K562 (cell line): ENCODE measurements at regions not wholly inside any gene's neighbourhood (a gene's known extent, or its start where the extent isn't known, plus 50 kb on each side); places are given as distances from the start of the nearest gene placed in this dataset.

ENCODE experiments used
- ATAC-seq: fragments of 200-7000 bp; cut with Tn5 transposase; 3 replicates; pipeline ENCODE4 v1.9.1; 2020; ENCODE audit warnings: moderate library complexity
- BruUV-seq: library from RNA; stranded (reverse); fragments of 400-500 nt; replicated peaks from 2 replicates; lab custom pipeline; 2021; lab: Mats Ljungman, UMichigan
- CTCF ChIA-PET: fragments of 300-600 bp; formaldehyde crosslinking; extraction: SDS; loops from one replicate; lab custom pipeline; 2021; ENCODE audit warnings: low intra/inter-chr PET ratio; lab: Yijun Ruan, JAX
- POLR2A ChIA-PET: fragments of 300-600, 350-650 bp; sonication (Branson Sonifier 250); formaldehyde crosslinking; extraction: SDS; loops from one replicate; lab custom pipeline; 2021; ENCODE audit warnings: antibody characterized with exemption, inconsistent platforms; lab: Yijun Ruan, JAX
- DNase-seq, 4 experiments: peaks; one replicate each; pipeline versions ENCODE4 v3.0.0 to v3.0.0-alpha.2; 2011 to 2018; ENCODE audit warnings: low spot score in 3 of 4, mixed read lengths in 3 of 4; ENCODE audit errors: extremely low read depth in 1 of 4
- FAIRE-seq: peaks from 2 replicates; lab custom pipeline; 2011; peaks lifted over from hg19 to GRCh38; lab: Jason Lieb, UNC
- H2AFZ ChIP-seq: 2 replicates; pipeline ENCODE4 v1.6.0; 2011; ENCODE audit warnings: low read depth, low read length, control low read depth, inconsistent platforms
- H3K27ac ChIP-seq: fragments of 200-600 bp; 3 replicates; pipeline ENCODE4 v1.8.0; 2011; ENCODE audit warnings: low read depth, mild to moderate bottlenecking, control low read depth, inconsistent platforms, low read length, moderate library complexity, mixed read lengths; ENCODE audit errors: extremely low read depth
- H3K27me3 ChIP-seq, 2 experiments: fragments of 300-600 bp in 1 of 2; 2 replicates in 1 of 2; 3 replicates in 1 of 2; pipeline versions ENCODE4 v1.6.0 to v1.8.0; 2011; ENCODE audit warnings: inconsistent platforms in 2 of 2, low read length in 2 of 2, mild to moderate bottlenecking in 1 of 2, mixed read lengths in 1 of 2, moderate library complexity in 1 of 2; ENCODE audit not compliant: control insufficient read depth in 2 of 2, insufficient read depth in 2 of 2
- H3K36me3 ChIP-seq: fragments of 300-600 bp; 3 replicates; pipeline ENCODE4 v1.8.0; 2011; ENCODE audit warnings: mild to moderate bottlenecking, low read length, inconsistent platforms; ENCODE audit not compliant: control insufficient read depth, insufficient read depth
- H3K4me1 ChIP-seq, 2 experiments: fragments of 200-600 bp in 1 of 2; replicated peaks in 1 of 2; 2 replicates in 1 of 2; 3 replicates in 1 of 2; pipeline versions ENCODE4 v1.5.1 to v1.8.0; 2011; ENCODE audit warnings: inconsistent platforms in 2 of 2, low read length in 2 of 2, mild to moderate bottlenecking in 1 of 2, mixed read lengths in 1 of 2, moderate library complexity in 1 of 2; ENCODE audit not compliant: control insufficient read depth in 2 of 2, insufficient read depth in 2 of 2
- H3K4me2 ChIP-seq: 2 replicates; pipeline ENCODE4 v1.6.1; 2011; ENCODE audit warnings: low read length, control low read depth, inconsistent platforms, mixed read lengths; ENCODE audit not compliant: insufficient read depth
- H3K4me3 ChIP-seq: fragments of 200-600 bp; sonication (generic), shearing (Covaris generic); 2 replicates; pipeline ENCODE4 v1.5.1; 2016; ENCODE audit warnings: control low read depth, inconsistent platforms
- H3K79me2 ChIP-seq: fragments of 200-600 bp; 3 replicates; pipeline ENCODE4 v1.8.0; 2011; ENCODE audit warnings: low read length, inconsistent platforms; ENCODE audit not compliant: control insufficient read depth, insufficient read depth
- H3K9ac ChIP-seq, 2 experiments: 2 replicates each; pipeline versions ENCODE4 v1.6.0 to v1.6.1; 2011; ENCODE audit warnings: low read depth in 2 of 2, low read length in 2 of 2, control low read depth in 1 of 2, inconsistent platforms in 1 of 2, mild to moderate bottlenecking in 1 of 2, mixed read lengths in 1 of 2; ENCODE audit not compliant: insufficient read depth in 1 of 2
- H3K9me1 ChIP-seq: one replicate; pipeline ENCODE4 v1.6.0; 2011; ENCODE audit warnings: inconsistent platforms, mild to moderate bottlenecking, low read length, moderate library complexity; ENCODE audit not compliant: control insufficient read depth, insufficient read depth
- H3K9me3 ChIP-seq: replicated peaks from 2 replicates; pipeline ENCODE4 v1.5.1; 2011; ENCODE audit warnings: low read depth, low read length, inconsistent platforms; ENCODE audit not compliant: control insufficient read depth, insufficient read depth
- H4K20me1 ChIP-seq: replicated peaks from 2 replicates; pipeline ENCODE4 v1.6.1; 2011; ENCODE audit warnings: low read length, inconsistent platforms, mixed read lengths; ENCODE audit not compliant: control insufficient read depth, insufficient read depth
- CEBPG ChIP-seq, 3 experiments: fragments of 200-800 bp in 1 of 3; sonication (Bioruptor generic) in 1 of 3; sonication (generic) in 1 of 3; formaldehyde crosslinking in 1 of 3; IDR thresholded peaks in 2 of 3; conservative IDR thresholded peaks in 1 of 3; 2 replicates each; pipeline versions ENCODE4 v1.6.1 to v1.8.0; 2016 to 2022; ENCODE audit warnings: missing compliant biosample characterization in 2 of 3, missing genetic modification characterization in 2 of 3, mild to moderate bottlenecking in 1 of 3, missing genetic modification reagents in 1 of 3
- DNMT1 ChIP-seq: fragments of 450-650 bp; IDR thresholded peaks from 2 replicates; pipeline ENCODE4 v1.6.1; 2016; ENCODE audit warnings: antibody characterized with exemption, mild to moderate bottlenecking
- E2F3 ChIP-seq: fragments of 250-450 bp; sonication (Bioruptor Pico); IDR thresholded peaks from 2 replicates; pipeline ENCODE4 v1.4.0; 2020; ENCODE audit warnings: mild to moderate bottlenecking
- GATA2 ChIP-seq: sonication (generic); formaldehyde crosslinking; IDR thresholded peaks from 2 replicates; pipeline ENCODE4 v1.4.0; 2020; ENCODE audit warnings: mild to moderate bottlenecking, missing genetic modification reagents
- HOXB6 ChIP-seq: fragments of 250-450 bp; sonication (Bioruptor Pico); IDR thresholded peaks from 2 replicates; pipeline ENCODE4 v1.5.1; 2022; ENCODE audit warnings: mild to moderate bottlenecking, borderline replicate concordance
- MYNN ChIP-seq, 2 experiments: sonication (generic); formaldehyde crosslinking in 1 of 2; IDR thresholded peaks; 2 replicates each; pipeline versions ENCODE4 v1.5.0 to v1.6.1; 2016 to 2020; ENCODE audit warnings: antibody characterized with exemption in 1 of 2, missing genetic modification reagents in 1 of 2
- RUNX1 ChIP-seq: sonication (generic); IDR thresholded peaks from 2 replicates; pipeline ENCODE4 v1.6.1; 2016; ENCODE audit warnings: antibody characterized with exemption, low read depth
- TCF7 ChIP-seq: sonication (generic); IDR thresholded peaks from 2 replicates; pipeline ENCODE4 v1.6.1; 2016; ENCODE audit warnings: antibody characterized with exemption, borderline replicate concordance
- ZNF253 ChIP-seq: fragments of 250-450 bp; sonication (Bioruptor Pico); conservative IDR thresholded peaks from 2 replicates; pipeline ENCODE4 v1.6.1; 2021; ENCODE audit warnings: mild to moderate bottlenecking
- ZNF668 ChIP-seq: fragments of 250-450 bp; sonication (Bioruptor Pico); IDR thresholded peaks from 2 replicates; pipeline ENCODE4 v1.8.0; 2022; ENCODE audit warnings: mild to moderate bottlenecking, inconsistent platforms
- in situ Hi-C: fragments of 300-500 bp; cut with MboI; formaldehyde crosslinking; loops from 4 replicates; pipeline ENCODE4 v1.15.0; 2018; ENCODE audit warnings: inconsistent platforms, mixed read lengths
- intact Hi-C: fragments of 100-400 bp; cut with micrococcal nuclease; formaldehyde crosslinking; loops from 2 replicates; pipeline ENCODE4 v1.14.2; 2022
- TF ChIP-seq, protein P1 (sequence below): sonication (generic); formaldehyde crosslinking; IDR thresholded peaks from 2 replicates; pipeline ENCODE4 v1.8.0; 2022; ENCODE audit warnings: mild to moderate bottlenecking, missing genetic modification reagents
- TF ChIP-seq, protein P2 (sequence below): sonication (generic); formaldehyde crosslinking; IDR thresholded peaks from 2 replicates; pipeline ENCODE4 v1.8.0; 2022; ENCODE audit warnings: mild to moderate bottlenecking, missing genetic modification reagents

DNA sequence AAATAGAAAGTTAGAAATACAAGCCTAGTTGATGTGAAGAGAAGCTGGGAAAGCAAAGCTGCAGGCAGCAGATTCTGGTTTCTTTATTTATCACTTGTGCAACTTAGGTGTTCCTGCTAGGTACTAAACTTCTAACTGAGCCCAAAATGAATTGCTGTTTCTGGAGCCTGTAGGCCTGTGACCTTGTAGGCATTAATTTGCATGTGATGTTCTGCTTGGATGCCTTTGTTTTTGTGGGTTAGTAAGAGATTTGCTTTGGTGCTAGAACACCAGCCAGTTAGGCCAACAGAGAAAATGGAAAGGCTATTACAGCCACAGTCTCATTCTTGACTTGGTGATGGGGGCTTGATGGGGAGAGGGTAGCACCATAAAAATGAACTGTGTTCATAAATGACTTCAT lies 370.7 kb downstream of the PPP1R3A start:
- H2AFZ ChIP-seq = no peak overlapping the region
- POLR2A ChIA-PET = interaction anchor here (1.2 kb wide), 1 partner anchor 30 kb away, joined by 3 read pairs; no protein-coding TSS in a partner anchor
- intact Hi-C loops = no loop called here
- no TSS peak for BruUV-seq
- in situ Hi-C loops = no loop called here
- no peaks in the 10 kb centered on the region for H4K20me1 ChIP-seq
- no peak for FAIRE-seq
- H3K36me3 ChIP-seq = no peaks in the 10 kb centered on the region
- CTCF ChIA-PET = no interaction called here
- no peak for DNase-seq
- H3K4me3 ChIP-seq = no peak overlapping the region
- H3K9me1 ChIP-seq = no peaks in the 10 kb centered on the region
- no peak for ATAC-seq
- H3K79me2 ChIP-seq = no peaks in the 10 kb centered on the region
- H3K27me3 ChIP-seq = no peaks in the 10 kb centered on the region
- TF ChIP-seq E2F3 (CRISPR knock-in tag) (no peak), HOXB6 (CRISPR knock-in tag) (no peak), ZNF668 (CRISPR knock-in tag) (no peak), DNMT1 (no peak), RUNX1 (no peak), ZNF253 (CRISPR knock-in tag) (no peak), CEBPG (CRISPR knock-in tag; IDR thresholded peaks at IDR 0.05) (no peak), CEBPG (tag; conservative IDR thresholded peaks at IDR 0.05 in 1 of 2, IDR thresholded peaks at IDR 0.05 in 1 of 2) (no peak), GATA2 (CRISPR knock-in tag) (no peak), MYNN (IDR thresholded peaks at IDR 0.05) (no peak), MYNN (CRISPR knock-in tag; IDR thresholded peaks at IDR 0.05) (no peak), TCF7 (no peak)
- TF ChIP-seq, protein P1, sequence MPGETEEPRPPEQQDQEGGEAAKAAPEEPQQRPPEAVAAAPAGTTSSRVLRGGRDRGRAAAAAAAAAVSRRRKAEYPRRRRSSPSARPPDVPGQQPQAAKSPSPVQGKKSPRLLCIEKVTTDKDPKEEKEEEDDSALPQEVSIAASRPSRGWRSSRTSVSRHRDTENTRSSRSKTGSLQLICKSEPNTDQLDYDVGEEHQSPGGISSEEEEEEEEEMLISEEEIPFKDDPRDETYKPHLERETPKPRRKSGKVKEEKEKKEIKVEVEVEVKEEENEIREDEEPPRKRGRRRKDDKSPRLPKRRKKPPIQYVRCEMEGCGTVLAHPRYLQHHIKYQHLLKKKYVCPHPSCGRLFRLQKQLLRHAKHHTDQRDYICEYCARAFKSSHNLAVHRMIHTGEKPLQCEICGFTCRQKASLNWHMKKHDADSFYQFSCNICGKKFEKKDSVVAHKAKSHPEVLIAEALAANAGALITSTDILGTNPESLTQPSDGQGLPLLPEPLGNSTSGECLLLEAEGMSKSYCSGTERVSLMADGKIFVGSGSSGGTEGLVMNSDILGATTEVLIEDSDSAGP (CRISPR knock-in tag) = no peak
- TF ChIP-seq, protein P2, sequence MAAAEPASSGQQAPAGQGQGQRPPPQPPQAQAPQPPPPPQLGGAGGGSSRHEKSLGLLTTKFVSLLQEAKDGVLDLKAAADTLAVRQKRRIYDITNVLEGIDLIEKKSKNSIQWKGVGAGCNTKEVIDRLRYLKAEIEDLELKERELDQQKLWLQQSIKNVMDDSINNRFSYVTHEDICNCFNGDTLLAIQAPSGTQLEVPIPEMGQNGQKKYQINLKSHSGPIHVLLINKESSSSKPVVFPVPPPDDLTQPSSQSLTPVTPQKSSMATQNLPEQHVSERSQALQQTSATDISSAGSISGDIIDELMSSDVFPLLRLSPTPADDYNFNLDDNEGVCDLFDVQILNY (CRISPR knock-in tag) = no peak
- no peaks in the 10 kb centered on the region for H3K9me3 ChIP-seq
- no peak overlapping the region for H3K9ac ChIP-seq
- no peak overlapping the region for H3K27ac ChIP-seq
- no peak overlapping the region for H3K4me2 ChIP-seq
- H3K4me1 ChIP-seq = no peaks in the 10 kb centered on the region
